ENCODE measurements at regions not wholly inside any gene's neighbourhood (a gene's known extent, or its start where the extent isn't known, plus 50 kb on each side); places are given as distances from the start of the nearest gene placed in this dataset.

GRCh38 chr2:234670052-234670451, 173.2 kb upstream of the ARL4C start:
- no peak for TF ChIP-seq CTCF (conservative IDR thresholded peaks at IDR 0.05; ENCODE audit: low read depth, low read length)
- no peak for TF ChIP-seq EZH2 (IDR thresholded peaks at IDR 0.05; ENCODE audit: borderline replicate concordance, low read depth, low read length, poor library complexity, severe bottlenecking)

Data from A673 (cell line).